Peyer's patch (tissue), 4 donors: ENCODE measurements at regions not wholly inside any gene's neighbourhood (a gene's known extent, or its start where the extent isn't known, plus 50 kb on each side); places are given as distances from the start of the nearest gene placed in this dataset.

ENCODE experiments used
- DNase-seq, 3 donors: peaks; one replicate each; pipeline ENCODE4 v3.0.0-alpha.2; 2017 to 2019
- H3K27ac ChIP-seq, 4 donors: fragments of 200-600 bp; sonication (generic); one replicate each; pipeline ENCODE4 v1.5.1; 2016 to 2019
- H3K27me3 ChIP-seq, 2 donors: fragments of 200-600 bp; sonication (generic); one replicate each; pipeline ENCODE4 v1.5.1; 2019
- H3K36me3 ChIP-seq, 3 donors: fragments of 200-600 bp; sonication (generic); one replicate each; pipeline ENCODE4 v1.5.1; 2016 to 2019
- H3K4me1 ChIP-seq, 4 donors: fragments of 200-600 bp; sonication (generic); one replicate each; pipeline ENCODE4 v1.5.1; 2016 to 2019
- H3K4me3 ChIP-seq, 4 donors: fragments of 200-600 bp; sonication (generic); 1 replicate in 3 of 4; 2 replicates in 1 of 4; pipeline ENCODE4 v1.5.1; 2016 to 2019; ENCODE audit warnings: mild to moderate bottlenecking in 1 of 4
- H3K9me3 ChIP-seq, 4 donors: fragments of 200-600 bp; sonication (generic); one replicate each; pipeline ENCODE4 v1.5.1; 2016 to 2019; ENCODE audit warnings: mild to moderate bottlenecking in 1 of 4
- CTCF ChIP-seq, 6 experiments: fragments of 450-650 bp in 4 of 6; fragments of 200-600 bp in 2 of 6; sonication (generic) in 1 of 6; IDR thresholded peaks; one replicate each; pipeline ENCODE4 v1.5.1; 2017 to 2019; ENCODE audit warnings: antibody characterized with exemption in 6 of 6, mild to moderate bottlenecking in 3 of 6, moderate library complexity in 1 of 6
- POLR2A ChIP-seq, 2 donors: fragments of 450-650 bp; IDR thresholded peaks; one replicate each; pipeline ENCODE4 v1.5.1; 2017; ENCODE audit warnings: antibody characterized with exemption in 2 of 2, mild to moderate bottlenecking in 2 of 2, moderate library complexity in 2 of 2

- Histone ChIP-seq H3K4me3 (no peak overlapping the region), H3K4me1 (no peaks in the 10 kb centered on the region), H3K36me3 (no peaks in the 10 kb centered on the region), H3K27me3 (no peaks in the 10 kb centered on the region), H3K9me3 (peaks cover 0 to 4% (median 0%) of the 10 kb centered on the region in 4 donors), H3K27ac (no peak overlapping the region)
- no peak for DNase-seq
- TF ChIP-seq POLR2A (IDR thresholded peaks at IDR 0.05) = no peak
Observed at GRCh38 chr7:136325027-136325426, 347.9 kb upstream of the MTPN start.

GRCh38 chr7:136324073-136324704 lies 347.0 kb upstream of the MTPN start:
- H3K36me3 ChIP-seq = no peaks in the 10 kb centered on the region
- TF ChIP-seq POLR2A (IDR thresholded peaks at IDR 0.05) (no peak), CTCF (IDR thresholded peaks at IDR 0.05) (no peak)
- H3K4me1 ChIP-seq = no peaks in the 10 kb centered on the region
- no peaks in the 10 kb centered on the region for H3K27me3 ChIP-seq
- H3K9me3 ChIP-seq = peaks cover 0 to 4% (median 0%) of the 10 kb centered on the region in 4 donors
- no peak for DNase-seq
- H3K4me3 ChIP-seq = no peak overlapping the region
- H3K27ac ChIP-seq = no peak overlapping the region

GRCh38 chr7:136312592-136312991 lies 335.4 kb upstream of the MTPN start:
- no peaks in the 10 kb centered on the region for H3K36me3 ChIP-seq
- peaks cover 0 to 5% (median 0%) of the 10 kb centered on the region in 4 donors for H3K9me3 ChIP-seq
- DNase-seq = no peak
- no peaks in the 10 kb centered on the region for H3K4me1 ChIP-seq
- no peaks in the 10 kb centered on the region for H3K27me3 ChIP-seq
- no peak overlapping the region for H3K4me3 ChIP-seq
- H3K27ac ChIP-seq = no peak overlapping the region
- TF ChIP-seq CTCF (IDR thresholded peaks at IDR 0.05) (no peak), POLR2A (IDR thresholded peaks at IDR 0.05) (no peak)

- H3K27ac ChIP-seq = no peak overlapping the region
- H3K4me1 ChIP-seq = no peaks in the 10 kb centered on the region
- TF ChIP-seq POLR2A (IDR thresholded peaks at IDR 0.05) = no peak
- no peak for TF ChIP-seq CTCF (IDR thresholded peaks at IDR 0.05)
Observed at GRCh38 chr7:136309407-136309806, 332.2 kb upstream of the MTPN start.

GRCh38 chr7:136308230-136308629 lies 331.1 kb upstream of the MTPN start:
- Histone ChIP-seq H3K27ac (no peak overlapping the region), H3K4me1 (no peaks in the 10 kb centered on the region), H3K36me3 (no peaks in the 10 kb centered on the region), H3K9me3 (peaks cover 0 to 7% (median 0%) of the 10 kb centered on the region in 4 donors), H3K4me3 (no peak overlapping the region), H3K27me3 (no peaks in the 10 kb centered on the region)
- DNase-seq = no peak
- TF ChIP-seq CTCF (IDR thresholded peaks at IDR 0.05) (no peak), POLR2A (IDR thresholded peaks at IDR 0.05) (no peak)

More at GRCh38 chr7:136309407-136309806, 332.2 kb upstream of the MTPN start:
- Histone ChIP-seq H3K27me3 (no peaks in the 10 kb centered on the region), H3K36me3 (no peaks in the 10 kb centered on the region), H3K9me3 (peaks cover 0 to 5% (median 0%) of the 10 kb centered on the region in 4 donors), H3K4me3 (no peak overlapping the region)
- no peak for DNase-seq

GRCh38 chr7:136303162-136303561 lies 326.0 kb upstream of the MTPN start:
- Histone ChIP-seq H3K36me3 (no peaks in the 10 kb centered on the region), H3K27me3 (no peaks in the 10 kb centered on the region), H3K9me3 (peaks cover 0 to 3% (median 0%) of the 10 kb centered on the region in 4 donors), H3K4me1 (no peaks in the 10 kb centered on the region), H3K4me3 (no peak overlapping the region), H3K27ac (no peak overlapping the region)
- no peak for DNase-seq
- no peak for TF ChIP-seq CTCF (IDR thresholded peaks at IDR 0.05)
